Neural progenitor cell (in vitro differentiated cells): ENCODE measurements at regions not wholly inside any gene's neighbourhood (a gene's known extent, or its start where the extent isn't known, plus 50 kb on each side); places are given as distances from the start of the nearest gene placed in this dataset.

Experiments used
- DNase-seq: peaks from one replicate; pipeline ENCODE4 v3.0.0-alpha.2; 2016; ENCODE audit warnings: low spot score
- H2AFZ ChIP-seq: fragments of 200-600 bp; sonication (generic); replicated peaks from 2 replicates; pipeline ENCODE4 v1.6.1; 2016; ENCODE audit warnings: antibody characterized with exemption
- H3F3A ChIP-seq: fragments of 200-600 bp; sonication (generic); 2 replicates; pipeline ENCODE4 v1.6.1; 2016; ENCODE audit warnings: antibody characterized with exemption, low read depth
- H3K27ac ChIP-seq: fragments of 200-600 bp; sonication (generic); 2 replicates; pipeline ENCODE4 v1.5.1; 2016; ENCODE audit warnings: mild to moderate bottlenecking
- H3K27me3 ChIP-seq: fragments of 200-600 bp; sonication (generic); 2 replicates; pipeline ENCODE4 v1.6.1; 2016; ENCODE audit warnings: mild to moderate bottlenecking, moderate library complexity
- H3K36me3 ChIP-seq: fragments of 200-600 bp; sonication (generic); 2 replicates; pipeline ENCODE4 v1.5.1; 2016
- H3K4me1 ChIP-seq: fragments of 200-600 bp; sonication (generic); 2 replicates; pipeline ENCODE4 v1.6.1; 2016; ENCODE audit warnings: mixed run types
- H3K4me2 ChIP-seq: fragments of 200-600 bp; sonication (generic); 2 replicates; pipeline ENCODE4 v1.6.1; 2016
- H3K4me3 ChIP-seq: fragments of 200-600 bp; sonication (generic); 2 replicates; pipeline ENCODE4 v1.5.1; 2016
- H3K79me2 ChIP-seq: fragments of 200-600 bp; sonication (generic); 2 replicates; pipeline ENCODE4 v1.6.1; 2016; ENCODE audit warnings: low read depth
- H3K9ac ChIP-seq: fragments of 200-600 bp; sonication (generic); 2 replicates; pipeline ENCODE4 v1.6.1; 2016
- H3K9me3 ChIP-seq: fragments of 200-600 bp; sonication (generic); 2 replicates; pipeline ENCODE4 v1.5.1; 2016; ENCODE audit warnings: low read depth
- H4K20me1 ChIP-seq: fragments of 200-600 bp; sonication (generic); 2 replicates; pipeline ENCODE4 v1.6.1; 2016; ENCODE audit warnings: low read depth
- H3K27ac Mint-ChIP-seq: 3 replicates; pipeline ENCODE4 v1.8.0; 2021; ENCODE audit warnings: mixed read lengths
- H3K27me3 Mint-ChIP-seq: 2 replicates; pipeline ENCODE4 v1.8.0; 2022; ENCODE audit warnings: low read depth, mild to moderate bottlenecking, inconsistent platforms, moderate library complexity, mixed read lengths; ENCODE audit not compliant: insufficient read depth
- H3K36me3 Mint-ChIP-seq: 3 replicates; pipeline ENCODE4 v1.8.0; 2021; ENCODE audit warnings: mixed read lengths
- H3K4me1 Mint-ChIP-seq: 3 replicates; pipeline ENCODE4 v1.8.0; 2021; ENCODE audit warnings: mixed read lengths
- H3K4me3 Mint-ChIP-seq: 3 replicates; pipeline ENCODE4 v1.8.0; 2021; ENCODE audit warnings: mild to moderate bottlenecking, moderate library complexity, mixed read lengths
- H3K9me3 Mint-ChIP-seq: 3 replicates; pipeline ENCODE4 v1.8.0; 2020; ENCODE audit warnings: mixed read lengths
- CTCF ChIP-seq: fragments of 200-600 bp; sonication (generic); IDR thresholded peaks from 2 replicates; pipeline ENCODE4 v1.5.1; 2017; ENCODE audit warnings: antibody characterized with exemption, mild to moderate bottlenecking
- EZH2 ChIP-seq: fragments of 200-600 bp; sonication (generic); IDR thresholded peaks from 2 replicates; pipeline ENCODE4 v1.6.1; 2017; ENCODE audit warnings: antibody characterized with exemption, mild to moderate bottlenecking, moderate library complexity
- EZH2phosphoT487 ChIP-seq: fragments of 200-600 bp; sonication (generic); IDR thresholded peaks from 2 replicates; pipeline ENCODE4 v1.6.1; 2017; ENCODE audit warnings: antibody characterized with exemption

GRCh38 chr1:36597514-36597913 lies 114.8 kb upstream of the CSF3R start:
- H3K4me2 ChIP-seq = no peak overlapping the region
- no peak overlapping the region for H2AFZ ChIP-seq
- H3K9me3 ChIP-seq = no peaks in the 10 kb centered on the region
- H3K36me3 ChIP-seq = no peaks in the 10 kb centered on the region
- H3K4me3 ChIP-seq = no peak overlapping the region
- no peak overlapping the region for H3K27ac ChIP-seq
- H3K4me1 ChIP-seq = peaks cover 20% of the 10 kb centered on the region
- peaks cover 37% of the 10 kb centered on the region for H3K27me3 ChIP-seq
- no peaks in the 10 kb centered on the region for H4K20me1 ChIP-seq
- H3F3A ChIP-seq = no peaks in the 10 kb centered on the region
- H3K79me2 ChIP-seq = no peaks in the 10 kb centered on the region
- TF ChIP-seq EZH2phosphoT487 (no peak), CTCF (no peak), EZH2 (no peak)
- no peak for DNase-seq
- Mint-ChIP-seq H3K27me3 (peaks cover 7% of the 10 kb centered on the region), H3K36me3 (no peaks in the 10 kb centered on the region), H3K4me1 (peaks cover 10% of the 10 kb centered on the region), H3K27ac (no peak overlapping the region), H3K4me3 (no peak overlapping the region), H3K9me3 (no peaks in the 10 kb centered on the region)
- H3K9ac ChIP-seq = no peak overlapping the region

- Histone ChIP-seq H3K36me3 (no peaks in the 10 kb centered on the region), H3K9ac (no peak overlapping the region), H3K27me3 (peaks cover 30% of the 10 kb centered on the region), H3F3A (no peaks in the 10 kb centered on the region), H3K9me3 (no peaks in the 10 kb centered on the region), H3K4me3 (no peak overlapping the region), H3K4me2 (no peak overlapping the region), H3K27ac (no peak overlapping the region), H3K79me2 (no peaks in the 10 kb centered on the region), H3K4me1 (peaks cover 12% of the 10 kb centered on the region), H4K20me1 (no peaks in the 10 kb centered on the region), H2AFZ (no peak overlapping the region)
- H3K27ac Mint-ChIP-seq = no peak overlapping the region
- peaks cover 16% of the 10 kb centered on the region for H3K4me1 Mint-ChIP-seq
- no peak for DNase-seq
- no peak overlapping the region for H3K4me3 Mint-ChIP-seq
- H3K27me3 Mint-ChIP-seq = peaks cover 10% of the 10 kb centered on the region
- TF ChIP-seq EZH2 (no peak), EZH2phosphoT487 (no peak), CTCF (no peak)
- no peaks in the 10 kb centered on the region for H3K36me3 Mint-ChIP-seq
- no peaks in the 10 kb centered on the region for H3K9me3 Mint-ChIP-seq
Measured at GRCh38 chr1:36595921-36596320, 113.2 kb upstream of the CSF3R start.

- DNase-seq = no peak
- no peak for TF ChIP-seq CTCF
- TF ChIP-seq EZH2 = no peak
- no peak for TF ChIP-seq EZH2phosphoT487
- peaks cover 21% of the 10 kb centered on the region for H3K4me1 Mint-ChIP-seq
- Histone ChIP-seq H3K9me3 (no peaks in the 10 kb centered on the region), H3K79me2 (no peaks in the 10 kb centered on the region), H4K20me1 (no peaks in the 10 kb centered on the region), H3K27me3 (peaks cover 24% of the 10 kb centered on the region), H3K4me2 (no peak overlapping the region), H3K4me3 (no peak overlapping the region), H3K36me3 (no peaks in the 10 kb centered on the region), H2AFZ (no peak overlapping the region), H3K4me1 (peaks cover 18% of the 10 kb centered on the region), H3F3A (peaks cover 5% of the 10 kb centered on the region), H3K27ac (no peak overlapping the region), H3K9ac (no peak overlapping the region)
- H3K9me3 Mint-ChIP-seq = no peaks in the 10 kb centered on the region
- H3K27me3 Mint-ChIP-seq = peaks cover 10% of the 10 kb centered on the region
- H3K36me3 Mint-ChIP-seq = no peaks in the 10 kb centered on the region
- no peak overlapping the region for H3K4me3 Mint-ChIP-seq
- H3K27ac Mint-ChIP-seq = no peak overlapping the region
Measured at GRCh38 chr1:36595349-36595748, 112.6 kb upstream of the CSF3R start.
